ENCODE measurements at regions not wholly inside any gene's neighbourhood (a gene's known extent, or its start where the extent isn't known, plus 50 kb on each side); places are given as distances from the start of the nearest gene placed in this dataset.
"Not testable (repeated sequence)": the region's sequence is repeated elsewhere in the genome, so short reads cannot be mapped to it uniquely, and the experiment has no call there.

GRCh38 chr16:31727553-31727952, 146.1 kb upstream of the ZNF267 start:
- DNase-seq (ENCODE audit: low read depth, low spot score): no peak
- no peak overlapping the region for H3K27ac ChIP-seq (ENCODE audit: low read length)
- H3K4me1 ChIP-seq (ENCODE audit: control insufficient read depth, insufficient read depth, low read length): no peaks in the 10 kb centered on the region
- no peaks in the 10 kb centered on the region for H3K36me3 ChIP-seq (ENCODE audit: control insufficient read depth, insufficient read depth, low read length)
- no peak overlapping the region for H3K4me3 ChIP-seq (ENCODE audit: low read length)
- H3K27me3 ChIP-seq (ENCODE audit: control insufficient read depth, insufficient read depth, low read length): no peaks in the 10 kb centered on the region
- H3K9me3 ChIP-seq (ENCODE audit: control insufficient read depth, insufficient read depth, low read length): no peaks in the 10 kb centered on the region

DNA sequence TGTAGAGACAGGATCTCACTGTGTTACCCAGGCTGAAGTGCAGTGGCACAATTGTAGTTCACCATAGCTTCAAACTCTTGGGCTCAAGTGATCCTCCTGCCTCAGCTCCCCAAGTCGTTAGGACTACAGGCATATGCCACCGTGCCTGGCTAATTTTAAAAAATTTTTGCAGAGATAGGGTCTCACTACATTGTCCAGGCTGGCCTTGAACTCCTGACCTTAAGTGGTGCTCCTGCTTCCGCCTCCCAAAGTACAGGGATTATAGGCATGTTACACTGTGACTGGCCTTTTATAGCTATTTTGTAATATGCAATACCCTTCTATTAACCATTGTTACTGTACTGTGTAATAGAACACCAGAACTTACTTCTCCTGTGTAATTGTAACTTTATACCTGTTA, 139.3 kb upstream of the ZNF267 start:
- DNase-seq (ENCODE audit: low read depth, low spot score): no peak
- no peaks in the 10 kb centered on the region for H3K36me3 ChIP-seq (ENCODE audit: control insufficient read depth, insufficient read depth, low read length)
- H3K4me3 ChIP-seq (ENCODE audit: low read length): no peak overlapping the region
- H3K27me3 ChIP-seq (ENCODE audit: control insufficient read depth, insufficient read depth, low read length): no peaks in the 10 kb centered on the region
- no peaks in the 10 kb centered on the region for H3K4me1 ChIP-seq (ENCODE audit: control insufficient read depth, insufficient read depth, low read length)
- H3K27ac ChIP-seq (ENCODE audit: low read length): no peak overlapping the region
- WGBS (ENCODE audit: insufficient coverage, insufficient read length): no CpG with 5 or more reads among the region's 3 CpGs
- H3K9me3 ChIP-seq (ENCODE audit: control insufficient read depth, insufficient read depth, low read length): no peaks in the 10 kb centered on the region

GRCh38 chr16:31745098-31745497, 128.5 kb upstream of the ZNF267 start:
- not testable (repeated sequence) for H3K4me1 ChIP-seq (ENCODE audit: control insufficient read depth, insufficient read depth, low read length); H3K36me3 ChIP-seq (ENCODE audit: control insufficient read depth, insufficient read depth, low read length); H3K27ac ChIP-seq (ENCODE audit: low read length); DNase-seq (ENCODE audit: low read depth, low spot score); H3K27me3 ChIP-seq (ENCODE audit: control insufficient read depth, insufficient read depth, low read length); H3K4me3 ChIP-seq (ENCODE audit: low read length); H3K9me3 ChIP-seq (ENCODE audit: control insufficient read depth, insufficient read depth, low read length)

DNA sequence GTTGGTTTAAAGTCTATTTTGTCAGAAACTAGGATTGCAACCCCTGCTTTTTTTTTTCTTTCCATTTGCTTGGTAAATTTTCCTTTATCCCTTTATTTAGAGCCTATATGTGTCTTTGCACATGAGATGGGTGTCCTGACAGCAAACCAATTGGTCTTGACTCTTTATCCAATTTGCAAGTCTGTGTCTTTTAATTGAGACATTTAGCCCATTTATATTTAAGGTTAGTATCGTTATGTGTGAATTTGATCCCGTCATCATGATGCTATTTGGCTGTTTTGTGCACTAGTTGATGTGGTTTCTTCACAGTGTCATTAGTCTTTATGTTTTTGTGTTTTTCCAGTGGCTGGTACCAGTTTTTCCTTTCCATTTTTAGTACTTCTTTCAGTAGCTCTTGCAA, 127.7 kb upstream of the ZNF267 start:
- Histone ChIP-seq H3K27me3 (ENCODE audit: control insufficient read depth, insufficient read depth, low read length) (no peaks in the 10 kb centered on the region), H3K27ac (ENCODE audit: low read length) (no peak overlapping the region), H3K36me3 (ENCODE audit: control insufficient read depth, insufficient read depth, low read length) (no peaks in the 10 kb centered on the region), H3K4me1 (ENCODE audit: control insufficient read depth, insufficient read depth, low read length) (no peaks in the 10 kb centered on the region), H3K9me3 (ENCODE audit: control insufficient read depth, insufficient read depth, low read length) (peaks cover 3% of the 10 kb centered on the region; the same call in 1 of the 2 replicates), H3K4me3 (ENCODE audit: low read length) (no peak overlapping the region)
- no peak for DNase-seq (ENCODE audit: low read depth, low spot score)
- no CpG with 5 or more reads among the region's 2 CpGs for WGBS (ENCODE audit: insufficient coverage, insufficient read length)

- Histone ChIP-seq H3K9me3 (ENCODE audit: control insufficient read depth, insufficient read depth, low read length) (no peaks in the 10 kb centered on the region; the same call in 1 of the 2 replicates), H3K36me3 (ENCODE audit: control insufficient read depth, insufficient read depth, low read length) (no peaks in the 10 kb centered on the region), H3K4me1 (ENCODE audit: control insufficient read depth, insufficient read depth, low read length) (no peaks in the 10 kb centered on the region), H3K4me3 (ENCODE audit: low read length) (no peak overlapping the region), H3K27me3 (ENCODE audit: control insufficient read depth, insufficient read depth, low read length) (no peaks in the 10 kb centered on the region), H3K27ac (ENCODE audit: low read length) (no peak overlapping the region)
- no peak for DNase-seq (ENCODE audit: low read depth, low spot score)
- no CpG with 5 or more reads among the region's 7 CpGs for WGBS (ENCODE audit: insufficient coverage, insufficient read length)
Observed at GRCh38 chr16:31754998-31755615, 118.5 kb upstream of the ZNF267 start.

GRCh38 chr16:31764103-31764502, 109.5 kb upstream of the ZNF267 start:
- no peak for DNase-seq (ENCODE audit: low read depth, low spot score)
- H3K9me3 ChIP-seq (ENCODE audit: control insufficient read depth, insufficient read depth, low read length): peaks cover under 1% of the 10 kb centered on the region; the same call in 1 of the 2 replicates
- no CpG with 5 or more reads among the region's 2 CpGs for WGBS (ENCODE audit: insufficient coverage, insufficient read length)
- no peaks in the 10 kb centered on the region for H3K27me3 ChIP-seq (ENCODE audit: control insufficient read depth, insufficient read depth, low read length)
- H3K4me3 ChIP-seq (ENCODE audit: low read length): no peak overlapping the region
- H3K4me1 ChIP-seq (ENCODE audit: control insufficient read depth, insufficient read depth, low read length): no peaks in the 10 kb centered on the region
- no peaks in the 10 kb centered on the region for H3K36me3 ChIP-seq (ENCODE audit: control insufficient read depth, insufficient read depth, low read length)
- H3K27ac ChIP-seq (ENCODE audit: low read length): no peak overlapping the region

- H3K36me3 ChIP-seq (ENCODE audit: control insufficient read depth, insufficient read depth, low read length): no peaks in the 10 kb centered on the region
- no peaks in the 10 kb centered on the region for H3K27me3 ChIP-seq (ENCODE audit: control insufficient read depth, insufficient read depth, low read length)
- peaks cover 10% of the 10 kb centered on the region for H3K9me3 ChIP-seq (ENCODE audit: control insufficient read depth, insufficient read depth, low read length)
- no peak overlapping the region for H3K4me3 ChIP-seq (ENCODE audit: low read length)
- no peaks in the 10 kb centered on the region for H3K4me1 ChIP-seq (ENCODE audit: control insufficient read depth, insufficient read depth, low read length)
- H3K27ac ChIP-seq (ENCODE audit: low read length): no peak overlapping the region
- no CpG with 5 or more reads among the region's 10 CpGs for WGBS (ENCODE audit: insufficient coverage, insufficient read length)
- DNase-seq (ENCODE audit: low read depth, low spot score): no peak
Observed at GRCh38 chr16:31767267-31767666, 106.3 kb upstream of the ZNF267 start.

DNA sequence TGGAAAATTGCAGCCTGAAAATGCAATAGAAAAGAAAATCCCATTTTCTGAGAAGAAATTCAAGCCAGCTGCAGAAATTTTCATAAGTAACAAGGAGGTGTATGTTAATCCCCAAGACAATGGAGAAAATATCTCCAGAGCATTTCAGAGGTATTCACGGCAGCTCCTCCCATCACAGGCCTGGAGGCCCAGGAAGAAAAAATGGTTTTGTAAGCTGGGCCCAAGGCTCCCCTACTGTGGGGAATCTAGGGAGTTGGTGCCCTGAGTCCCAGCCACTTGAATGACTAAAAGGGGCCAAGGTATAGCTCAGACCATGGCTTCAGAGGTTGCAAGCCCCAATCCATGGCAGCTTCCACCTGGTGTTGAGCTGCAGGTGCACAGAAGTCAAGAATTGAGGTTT, 93.3 kb upstream of the ZNF267 start:
- Histone ChIP-seq H3K27ac (ENCODE audit: low read length) (no peak overlapping the region), H3K4me1 (ENCODE audit: control insufficient read depth, insufficient read depth, low read length) (no peaks in the 10 kb centered on the region), H3K4me3 (ENCODE audit: low read length) (no peak overlapping the region), H3K36me3 (ENCODE audit: control insufficient read depth, insufficient read depth, low read length) (no peaks in the 10 kb centered on the region), H3K9me3 (ENCODE audit: control insufficient read depth, insufficient read depth, low read length) (no peaks in the 10 kb centered on the region; the same call in 1 of the 2 replicates), H3K27me3 (ENCODE audit: control insufficient read depth, insufficient read depth, low read length) (no peaks in the 10 kb centered on the region)
- WGBS (ENCODE audit: insufficient coverage, insufficient read length): no CpG with 5 or more reads among the region's 1 CpG
- DNase-seq (ENCODE audit: low read depth, low spot score): no peak

DNA sequence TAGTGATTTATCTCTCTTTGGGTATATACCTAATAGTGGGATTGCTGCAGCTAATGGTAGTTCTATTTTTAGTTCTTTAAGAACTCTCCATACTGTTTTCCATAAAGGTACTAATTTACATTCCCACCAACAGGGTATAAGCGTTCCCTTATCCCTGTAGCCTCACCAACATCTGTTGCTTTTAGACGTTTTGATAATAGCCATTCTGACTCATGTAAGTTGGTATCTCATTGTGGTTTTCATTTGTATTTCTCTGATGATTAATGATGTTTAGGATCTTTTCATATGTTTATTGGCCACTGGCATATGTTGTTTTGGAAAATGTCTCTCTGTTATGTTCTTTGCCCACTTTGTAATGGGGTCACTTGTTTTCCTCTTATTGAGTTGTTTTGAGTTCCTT, 88.5 kb upstream of the ZNF267 start:
- DNase-seq (ENCODE audit: low read depth, low spot score): no peak
- H3K4me3 ChIP-seq (ENCODE audit: low read length): no peak overlapping the region
- no peak overlapping the region for H3K27ac ChIP-seq (ENCODE audit: low read length)
- WGBS (ENCODE audit: insufficient coverage, insufficient read length): no CpG with 5 or more reads among the region's 2 CpGs
- no peaks in the 10 kb centered on the region for H3K27me3 ChIP-seq (ENCODE audit: control insufficient read depth, insufficient read depth, low read length)
- H3K36me3 ChIP-seq (ENCODE audit: control insufficient read depth, insufficient read depth, low read length): no peaks in the 10 kb centered on the region
- H3K9me3 ChIP-seq (ENCODE audit: control insufficient read depth, insufficient read depth, low read length): peaks cover 2% of the 10 kb centered on the region
- no peaks in the 10 kb centered on the region for H3K4me1 ChIP-seq (ENCODE audit: control insufficient read depth, insufficient read depth, low read length)

DNA sequence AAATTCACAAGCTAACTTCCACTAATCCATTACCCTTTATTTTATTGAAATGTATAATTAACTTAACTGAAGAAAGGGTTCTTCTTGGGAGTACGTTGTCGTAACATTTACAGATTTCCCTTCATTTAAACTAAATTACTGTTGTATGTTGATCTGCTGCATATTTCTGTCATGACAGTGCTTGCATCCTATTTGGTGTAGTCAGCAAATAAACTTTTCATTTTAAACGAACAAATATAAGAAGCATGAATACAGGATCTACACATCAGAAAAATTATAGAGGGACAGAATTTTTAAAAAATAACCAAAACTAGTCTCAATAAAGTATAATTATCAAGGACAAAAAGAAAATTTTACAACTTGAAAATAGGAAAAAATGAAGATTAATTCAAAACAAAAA, 66.5 kb upstream of the ZNF267 start:
- Histone ChIP-seq H3K36me3 (ENCODE audit: control insufficient read depth, insufficient read depth, low read length) (no peaks in the 10 kb centered on the region), H3K27ac (ENCODE audit: low read length) (no peak overlapping the region), H3K27me3 (ENCODE audit: control insufficient read depth, insufficient read depth, low read length) (no peaks in the 10 kb centered on the region), H3K4me1 (ENCODE audit: control insufficient read depth, insufficient read depth, low read length) (no peaks in the 10 kb centered on the region), H3K4me3 (ENCODE audit: low read length) (no peak overlapping the region), H3K9me3 (ENCODE audit: control insufficient read depth, insufficient read depth, low read length) (peaks cover 6% of the 10 kb centered on the region)
- no CpG with 5 or more reads among the region's 3 CpGs for WGBS (ENCODE audit: insufficient coverage, insufficient read length)
- DNase-seq (ENCODE audit: low read depth, low spot score): no peak

DNA sequence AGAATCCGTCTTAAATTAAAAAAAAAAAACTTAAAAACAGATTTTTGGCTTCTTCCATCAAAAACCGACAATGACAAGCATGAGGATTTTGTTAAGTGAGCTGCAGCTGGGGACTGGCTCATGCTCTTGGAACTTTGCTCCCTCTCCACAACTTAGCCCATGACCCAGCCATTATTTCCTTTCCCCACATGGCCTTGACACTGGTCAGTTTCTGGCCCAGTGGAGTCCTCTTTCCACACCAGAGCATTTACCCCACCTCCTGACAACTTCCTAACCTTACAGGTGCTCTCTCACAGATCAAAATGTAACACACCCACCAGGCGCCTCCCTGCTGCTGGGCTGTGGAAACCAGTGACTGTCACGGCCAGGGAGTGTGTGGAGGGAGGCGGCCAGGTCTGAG, 62.7 kb upstream of the ZNF267 start:
- no peak for DNase-seq (ENCODE audit: low read depth, low spot score)
- H3K27ac ChIP-seq (ENCODE audit: low read length): no peak overlapping the region
- peaks cover 3% of the 10 kb centered on the region for H3K9me3 ChIP-seq (ENCODE audit: control insufficient read depth, insufficient read depth, low read length)
- H3K27me3 ChIP-seq (ENCODE audit: control insufficient read depth, insufficient read depth, low read length): no peaks in the 10 kb centered on the region
- H3K36me3 ChIP-seq (ENCODE audit: control insufficient read depth, insufficient read depth, low read length): no peaks in the 10 kb centered on the region
- no peaks in the 10 kb centered on the region for H3K4me1 ChIP-seq (ENCODE audit: control insufficient read depth, insufficient read depth, low read length)
- H3K4me3 ChIP-seq (ENCODE audit: low read length): no peak overlapping the region
- WGBS (ENCODE audit: insufficient coverage, insufficient read length): no CpG with 5 or more reads among the region's 5 CpGs
